Type B pancreatic cell (in vitro differentiated cells): ENCODE measurements at regions not wholly inside any gene's neighbourhood (a gene's known extent, or its start where the extent isn't known, plus 50 kb on each side); places are given as distances from the start of the nearest gene placed in this dataset.

Source experiments
- DNase-seq: peaks from one replicate; pipeline ENCODE4 v3.0.0; 2021; ENCODE audit warnings: mixed read lengths; ENCODE audit not compliant: unreplicated experiment; ENCODE audit errors: extremely low spot score
- H3K27ac Mint-ChIP-seq: 2 replicates; pipeline ENCODE4 v1.8.0; 2021; ENCODE audit warnings: mild to moderate bottlenecking, mixed read lengths
- H3K27me3 Mint-ChIP-seq: 2 replicates; pipeline ENCODE4 v1.8.0; 2021; ENCODE audit warnings: mixed read lengths
- H3K36me3 Mint-ChIP-seq: 2 replicates; pipeline ENCODE4 v1.8.0; 2021; ENCODE audit warnings: mixed read lengths
- H3K4me1 Mint-ChIP-seq: one replicate; pipeline ENCODE4 v1.8.0; 2021; ENCODE audit warnings: mixed read lengths; ENCODE audit not compliant: unreplicated experiment
- H3K4me3 Mint-ChIP-seq: 2 replicates; pipeline ENCODE4 v1.8.0; 2021; ENCODE audit warnings: mild to moderate bottlenecking, mixed read lengths
- H3K9me3 Mint-ChIP-seq: 2 replicates; pipeline ENCODE4 v1.8.0; 2021; ENCODE audit warnings: mixed read lengths
- CTCF ChIP-seq: fragments of 200-600 bp; sonication (generic); conservative IDR thresholded peaks from 2 replicates; pipeline ENCODE4 v1.5.0; 2021; ENCODE audit warnings: antibody characterized with exemption, mild to moderate bottlenecking

DNA sequence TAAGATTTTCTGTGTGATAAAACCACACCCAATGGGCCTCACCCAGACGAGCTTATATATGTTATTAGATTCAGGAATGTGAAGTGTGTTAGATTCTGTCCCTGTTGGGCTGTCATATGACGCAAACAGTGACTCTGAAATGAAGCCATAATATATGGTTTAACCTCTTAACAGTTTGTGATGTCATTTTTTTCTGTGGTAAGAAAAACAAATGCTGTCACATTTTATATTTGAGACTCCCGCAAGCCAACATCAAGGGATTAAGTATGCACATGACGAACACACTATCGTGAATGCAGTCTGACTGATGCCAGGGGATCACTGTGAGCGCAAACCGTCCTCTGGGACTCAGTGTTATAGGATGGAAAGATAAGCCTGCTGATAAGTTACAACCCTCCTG, 321.7 kb downstream of the SH3GL2 start:
- no peaks in the 10 kb centered on the region for H3K36me3 Mint-ChIP-seq
- peak overlapping the region; percentile 71 for H3K27ac Mint-ChIP-seq
- H3K9me3 Mint-ChIP-seq, result no peaks in the 10 kb centered on the region
- TF ChIP-seq CTCF, result no peak
- peaks cover 47% of the 10 kb centered on the region for H3K27me3 Mint-ChIP-seq
- no peak for DNase-seq
- no peak overlapping the region for H3K4me3 Mint-ChIP-seq
- H3K4me1 Mint-ChIP-seq, result peaks cover 11% of the 10 kb centered on the region

- Mint-ChIP-seq H3K27me3 (peaks cover 76% of the 10 kb centered on the region), H3K4me3 (peak overlapping the region; percentile 89)
- DNase-seq, result no peak
Observed at GRCh38 chr9:17905366-17905765, 326.5 kb downstream of the SH3GL2 start.

DNA sequence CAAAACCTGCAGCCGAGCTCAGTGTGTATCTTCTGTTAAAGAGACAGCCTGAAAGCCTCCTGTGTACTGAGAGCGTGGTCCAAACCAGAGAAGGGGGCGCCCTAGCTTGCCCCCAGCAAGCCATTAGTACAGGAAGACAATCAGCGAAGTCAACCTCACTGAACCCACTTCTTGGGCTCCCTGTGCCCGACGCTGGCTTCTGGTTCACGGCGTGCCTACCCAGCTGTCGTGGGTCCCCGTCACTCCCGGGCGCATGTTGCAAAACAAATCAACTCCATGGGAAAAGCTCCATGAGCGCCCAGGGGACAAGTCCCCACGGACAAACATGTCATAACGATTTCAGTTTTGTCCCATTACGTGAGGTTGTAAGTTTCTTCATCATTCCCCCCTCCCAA, 326.9 kb downstream of the SH3GL2 start:
- no peaks in the 10 kb centered on the region for H3K9me3 Mint-ChIP-seq
- H3K4me3 Mint-ChIP-seq, result peak overlapping the region; percentile 89
- no peak for TF ChIP-seq CTCF
- peak overlapping the region; percentile 22 for H3K27ac Mint-ChIP-seq
- peaks cover 8% of the 10 kb centered on the region for H3K4me1 Mint-ChIP-seq
- DNase-seq, result no peak
- H3K36me3 Mint-ChIP-seq, result no peaks in the 10 kb centered on the region
- peaks cover 76% of the 10 kb centered on the region for H3K27me3 Mint-ChIP-seq

More at GRCh38 chr9:17905366-17905765, 326.5 kb downstream of the SH3GL2 start:
- TF ChIP-seq CTCF, result no peak
- H3K36me3 Mint-ChIP-seq, result no peaks in the 10 kb centered on the region
- H3K27ac Mint-ChIP-seq, result no peak overlapping the region
- peaks cover 11% of the 10 kb centered on the region for H3K4me1 Mint-ChIP-seq
- no peaks in the 10 kb centered on the region for H3K9me3 Mint-ChIP-seq

GRCh38 chr9:17906176-17906840, 327.4 kb downstream of the SH3GL2 start:
- Mint-ChIP-seq H3K27ac (peak overlapping the region; percentile 22), H3K4me1 (peaks cover 6% of the 10 kb centered on the region), H3K36me3 (no peaks in the 10 kb centered on the region), H3K4me3 (peak overlapping the region; percentile 89), H3K27me3 (peaks cover 74% of the 10 kb centered on the region), H3K9me3 (no peaks in the 10 kb centered on the region)
- peak; percentile 69 for DNase-seq
- TF ChIP-seq CTCF, result peak; percentile 29

DNA sequence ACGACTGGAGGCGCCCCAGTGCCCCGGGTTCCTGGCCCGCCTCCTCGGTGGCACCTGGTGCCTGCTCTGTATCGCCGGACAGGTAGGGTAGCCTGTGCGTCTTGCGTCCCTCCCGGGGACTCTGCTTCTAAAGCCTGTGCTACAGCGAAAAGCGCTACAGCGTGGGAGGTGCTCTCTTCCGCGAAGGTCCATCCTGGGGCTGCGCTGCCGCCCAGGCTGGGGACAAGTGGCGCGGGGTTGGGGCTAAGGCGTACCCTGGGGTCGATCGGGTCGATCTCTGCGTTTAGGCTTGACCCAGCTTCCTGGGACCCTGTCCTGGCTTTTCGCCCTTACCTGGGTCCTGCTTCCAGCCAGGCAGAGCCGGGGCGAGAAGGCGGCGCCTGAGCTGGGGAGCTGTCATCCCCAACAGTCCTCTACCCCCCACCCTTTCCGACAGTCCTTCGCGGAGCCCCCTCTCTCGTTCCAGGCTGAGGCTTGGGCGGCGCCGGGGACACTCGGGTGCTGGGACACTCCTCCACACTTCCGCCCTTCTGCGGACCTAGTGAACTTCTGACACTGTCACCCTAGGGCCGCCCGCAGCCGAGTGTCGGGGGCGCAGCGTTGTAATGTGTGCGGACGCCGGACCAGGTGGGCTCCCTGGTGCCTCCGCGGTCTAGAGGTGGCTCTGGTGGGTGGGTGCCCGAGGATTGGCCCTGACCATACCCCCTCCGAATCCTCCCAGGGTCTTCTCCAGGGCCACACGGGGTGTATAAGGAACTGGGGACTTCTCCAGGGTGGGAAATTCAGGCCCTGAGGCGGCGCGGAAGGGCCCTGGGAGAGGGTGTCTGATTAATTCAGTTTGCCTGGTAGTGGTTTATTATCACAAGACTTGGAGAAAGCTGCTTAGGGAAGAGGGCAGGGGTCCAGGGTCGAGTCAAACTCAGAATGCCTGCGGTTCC, 328.2 kb downstream of the SH3GL2 start:
- no peaks in the 10 kb centered on the region for H3K9me3 Mint-ChIP-seq

More for the DNA sequence above, 328.2 kb downstream of the SH3GL2 start:
- peak; percentile 69 for DNase-seq
- H3K27me3 Mint-ChIP-seq, result peaks cover 67% of the 10 kb centered on the region
- no peaks in the 10 kb centered on the region for H3K36me3 Mint-ChIP-seq
- peak overlapping the region; percentile 68 for H3K4me3 Mint-ChIP-seq
- peaks cover 6% of the 10 kb centered on the region for H3K4me1 Mint-ChIP-seq
- H3K27ac Mint-ChIP-seq, result no peak overlapping the region
- peak; percentile 2 for TF ChIP-seq CTCF
